HG03342 (cell line): ENCODE measurements at regions not wholly inside any gene's neighbourhood (a gene's known extent, or its start where the extent isn't known, plus 50 kb on each side); places are given as distances from the start of the nearest gene placed in this dataset.

ENCODE experiments used
- ATAC-seq: cut with Tn5 transposase; IDR thresholded peaks from one replicate; pipeline ENCODE4 v1.9.1; 2021; ENCODE audit warnings: mild to moderate bottlenecking, moderate library complexity; ENCODE audit not compliant: unreplicated experiment

- no peak for ATAC-seq
These were observed 976.9 kb upstream of the MBL2 start for GRCh38 chr10:53749439-53749838.

GRCh38 chr10:53748319-53748718 lies 975.7 kb upstream of the MBL2 start:
- no peak for ATAC-seq

GRCh38 chr10:53744746-53745145 lies 972.2 kb upstream of the MBL2 start:
- ATAC-seq = no peak

GRCh38 chr10:53744176-53744575 lies 971.6 kb upstream of the MBL2 start:
- ATAC-seq = no peak

GRCh38 chr10:53737132-53737531 lies 964.5 kb upstream of the MBL2 start:
- ATAC-seq = no peak

GRCh38 chr10:53726921-53727320 lies 954.3 kb upstream of the MBL2 start:
- no peak for ATAC-seq

GRCh38 chr10:53724581-53724980 lies 952.0 kb upstream of the MBL2 start:
- no peak for ATAC-seq

GRCh38 chr10:53719658-53720057 lies 947.1 kb upstream of the MBL2 start:
- no peak for ATAC-seq

- no peak for ATAC-seq
These were observed 943.6 kb upstream of the MBL2 start for GRCh38 chr10:53716156-53716555.

- ATAC-seq = no peak
These were observed 940.8 kb upstream of the MBL2 start for GRCh38 chr10:53713431-53713830.

GRCh38 chr10:53702489-53702888 lies 929.9 kb upstream of the MBL2 start:
- no peak for ATAC-seq

- no peak for ATAC-seq
These were observed 928.6 kb upstream of the MBL2 start for GRCh38 chr10:53701213-53701612.

- ATAC-seq = no peak
These were observed 927.7 kb upstream of the MBL2 start for GRCh38 chr10:53700278-53700677.

- ATAC-seq = no peak
These were observed 927.1 kb upstream of the MBL2 start for GRCh38 chr10:53699684-53700083.

GRCh38 chr10:53699231-53699630 lies 926.6 kb upstream of the MBL2 start:
- no peak for ATAC-seq

- no peak for ATAC-seq
These were observed 924.5 kb upstream of the MBL2 start for GRCh38 chr10:53697038-53697437.

- ATAC-seq = no peak
These were observed 918.1 kb upstream of the MBL2 start for GRCh38 chr10:53690524-53691240.

- no peak for ATAC-seq
These were observed 915.2 kb upstream of the MBL2 start for GRCh38 chr10:53687800-53688199.

GRCh38 chr10:53682885-53683284 lies 910.3 kb upstream of the MBL2 start:
- ATAC-seq = no peak

- ATAC-seq = no peak
These were observed 909.9 kb upstream of the MBL2 start for GRCh38 chr10:53682458-53682857.

- no peak for ATAC-seq
These were observed 907.1 kb upstream of the MBL2 start for GRCh38 chr10:53679666-53680065.

- no peak for ATAC-seq
These were observed 902.6 kb upstream of the MBL2 start for GRCh38 chr10:53675177-53675576.

GRCh38 chr10:53667063-53667462 lies 894.5 kb upstream of the MBL2 start:
- no peak for ATAC-seq
